ENCODE measurements at regions not wholly inside any gene's neighbourhood (a gene's known extent, or its start where the extent isn't known, plus 50 kb on each side); places are given as distances from the start of the nearest gene placed in this dataset.

GRCh38 chr22:26884921-26885320, 227.5 kb downstream of the MIAT start:
- DNase-seq = no peak
- no peak overlapping the region for H3K27ac ChIP-seq (ENCODE audit: low read length in 2 of 2)
- no peak overlapping the region for H2AFZ ChIP-seq (ENCODE audit: insufficient read depth, low read depth, low read length, poor library complexity, severe bottlenecking)
- no peaks in the 10 kb centered on the region for H3K27me3 Mint-ChIP-seq
- 95% methylated on average over 6 of the region's 7 CpGs for WGBS (ENCODE audit: insufficient coverage)
- no peak overlapping the region for H3K9ac ChIP-seq (ENCODE audit: low read length)
- no peaks in the 10 kb centered on the region for H3K27me3 ChIP-seq (replicated peaks in 1 of 4; ENCODE audit: control extremely low read depth in 1 of 4, control insufficient read depth in 3 of 4, insufficient read depth in 4 of 4, low read length in 3 of 4)
- intact Hi-C loops (cut with micrococcal nuclease) = no loop called here
- no peaks in the 10 kb centered on the region for H3K79me2 ChIP-seq (ENCODE audit: control insufficient read depth, insufficient read depth, low read length)
- no peak overlapping the region for H3K27ac Mint-ChIP-seq
- H3K4me2 ChIP-seq (replicated peaks; ENCODE audit: low read depth, low read length, poor library complexity, severe bottlenecking) = no peak overlapping the region
- H3K9me3 Mint-ChIP-seq (ENCODE audit: insufficient read depth) = no peaks in the 10 kb centered on the region
- H3K4me3 Mint-ChIP-seq = no peak overlapping the region
- POLR2A ChIA-PET = no interaction called here
- no peaks in the 10 kb centered on the region for H3K4me1 ChIP-seq (ENCODE audit: control insufficient read depth in 2 of 2, insufficient read depth in 2 of 2, low read length in 2 of 2)
- no peaks in the 10 kb centered on the region for H4K20me1 ChIP-seq (ENCODE audit: control insufficient read depth, insufficient read depth, low read length, poor library complexity, severe bottlenecking)
- H3K4me1 Mint-ChIP-seq = no peaks in the 10 kb centered on the region
- no peak for ATAC-seq (ENCODE audit: low read depth)
- no peaks in the 10 kb centered on the region for H3K36me3 ChIP-seq (replicated peaks in 1 of 2; ENCODE audit: control extremely low read depth in 1 of 2, control insufficient read depth in 1 of 2, extremely low read depth in 1 of 2, insufficient read depth in 2 of 2, low read length in 1 of 2)
- CTCF ChIA-PET = no interaction called here
- H3K9me3 ChIP-seq (ENCODE audit: control extremely low read depth in 1 of 3, control insufficient read depth in 2 of 3, insufficient read depth in 1 of 3, low read length in 2 of 3) = no peaks in the 10 kb centered on the region
- TF ChIP-seq CTCF (IDR thresholded peaks at IDR 0.05) = no peak
- TF ChIP-seq EZH2 (IDR thresholded peaks at IDR 0.05; ENCODE audit: borderline replicate concordance, insufficient read depth, low read depth, low read length, poor library complexity, severe bottlenecking) = no peak
- H3K4me3 ChIP-seq (ENCODE audit: control extremely low read depth in 1 of 5, extremely low read depth in 1 of 5, insufficient read depth in 1 of 5, low read depth in 2 of 5, low read length in 4 of 5) = no peak overlapping the region

- H3K4me1 ChIP-seq (ENCODE audit: control insufficient read depth in 2 of 2, insufficient read depth in 2 of 2, low read length in 2 of 2) = no peaks in the 10 kb centered on the region
- Mint-ChIP-seq H3K27ac (no peak overlapping the region), H3K27me3 (no peaks in the 10 kb centered on the region), H3K9me3 (ENCODE audit: insufficient read depth) (no peaks in the 10 kb centered on the region), H3K4me3 (no peak overlapping the region), H3K4me1 (no peaks in the 10 kb centered on the region)
- no peak for ATAC-seq (ENCODE audit: low read depth)
- H3K27ac ChIP-seq (ENCODE audit: low read length in 2 of 2) = no peak overlapping the region
- WGBS (ENCODE audit: insufficient coverage) = 50% methylated on average over 2 of the region's 2 CpGs
- H3K9me3 ChIP-seq (ENCODE audit: control extremely low read depth in 1 of 3, control insufficient read depth in 2 of 3, insufficient read depth in 1 of 3, low read length in 2 of 3) = no peaks in the 10 kb centered on the region
- CTCF ChIA-PET = no interaction called here
- DNase-seq = no peak
- H2AFZ ChIP-seq (ENCODE audit: insufficient read depth, low read depth, low read length, poor library complexity, severe bottlenecking) = no peak overlapping the region
- no peaks in the 10 kb centered on the region for H3K36me3 ChIP-seq (replicated peaks in 1 of 2; ENCODE audit: control extremely low read depth in 1 of 2, control insufficient read depth in 1 of 2, extremely low read depth in 1 of 2, insufficient read depth in 2 of 2, low read length in 1 of 2)
- H3K27me3 ChIP-seq (replicated peaks in 1 of 4; ENCODE audit: control extremely low read depth in 1 of 4, control insufficient read depth in 3 of 4, insufficient read depth in 4 of 4, low read length in 3 of 4) = no peaks in the 10 kb centered on the region
- no peaks in the 10 kb centered on the region for H3K79me2 ChIP-seq (ENCODE audit: control insufficient read depth, insufficient read depth, low read length)
- intact Hi-C loops (cut with micrococcal nuclease) = no loop called here
- no peak for TF ChIP-seq EZH2 (IDR thresholded peaks at IDR 0.05; ENCODE audit: borderline replicate concordance, insufficient read depth, low read depth, low read length, poor library complexity, severe bottlenecking)
- no peak for TF ChIP-seq CTCF (IDR thresholded peaks at IDR 0.05)
- H4K20me1 ChIP-seq (ENCODE audit: control insufficient read depth, insufficient read depth, low read length, poor library complexity, severe bottlenecking) = no peaks in the 10 kb centered on the region
- H3K9ac ChIP-seq (ENCODE audit: low read length) = no peak overlapping the region
- no peak overlapping the region for H3K4me2 ChIP-seq (replicated peaks; ENCODE audit: low read depth, low read length, poor library complexity, severe bottlenecking)
- POLR2A ChIA-PET = no interaction called here
- H3K4me3 ChIP-seq (ENCODE audit: control extremely low read depth in 1 of 5, extremely low read depth in 1 of 5, insufficient read depth in 1 of 5, low read depth in 2 of 5, low read length in 4 of 5) = no peak overlapping the region
Measured at GRCh38 chr22:26885441-26886261, 228.3 kb downstream of the MIAT start.
